A673 (cell line): ENCODE measurements at regions not wholly inside any gene's neighbourhood (a gene's known extent, or its start where the extent isn't known, plus 50 kb on each side); places are given as distances from the start of the nearest gene placed in this dataset.

Experiments
- BruUV-seq: library from RNA; stranded (reverse); fragments of 400-500 nt; replicated peaks from 2 replicates; lab custom pipeline; 2021; lab: Mats Ljungman, UMichigan
- CTCF ChIA-PET: fragments of 300-600 bp; sonication (Branson Sonifier 250); formaldehyde crosslinking; loops from one replicate; lab custom pipeline; 2022; ENCODE audit warnings: antibody characterized with exemption; lab: Charles Lee
- POLR2A ChIA-PET: fragments of 300-600 bp; sonication (Branson Sonifier 250); formaldehyde crosslinking; loops from one replicate; lab custom pipeline; 2022; ENCODE audit warnings: antibody characterized with exemption; ENCODE audit not compliant: low non-redundant PET; lab: Charles Lee
- DNase-seq: peaks from one replicate; pipeline ENCODE4 v3.0.0-alpha.2; 2015; ENCODE audit warnings: low spot score
- H3K27ac ChIP-seq: fragments of 200-600 bp; sonication (generic); 2 replicates; pipeline ENCODE4 v1.5.1; 2016; ENCODE audit warnings: mixed run types, low read depth, mild to moderate bottlenecking, mixed read lengths, antibody characterized with exemption, low read length; ENCODE audit not compliant: poor library complexity, severe bottlenecking
- H3K27me3 ChIP-seq: fragments of 200-600 bp; sonication (generic); replicated peaks from 2 replicates; pipeline ENCODE4 v1.6.1; 2017; ENCODE audit warnings: mixed run types, low read depth, mild to moderate bottlenecking, mixed read lengths, antibody characterized with exemption, low read length; ENCODE audit not compliant: insufficient read depth, poor library complexity
- H3K36me3 ChIP-seq: fragments of 200-600 bp; sonication (generic); 2 replicates; pipeline ENCODE4 v1.6.1; 2016; ENCODE audit warnings: mixed run types, mild to moderate bottlenecking, mixed read lengths, antibody characterized with exemption, low read length; ENCODE audit not compliant: insufficient read depth, poor library complexity, severe bottlenecking
- H3K4me1 ChIP-seq: fragments of 200-600 bp; sonication (generic); 2 replicates; pipeline ENCODE4 v1.6.1; 2017; ENCODE audit warnings: mixed run types, mild to moderate bottlenecking, mixed read lengths, antibody characterized with exemption, low read length; ENCODE audit not compliant: insufficient read depth, poor library complexity, severe bottlenecking
- H3K4me3 ChIP-seq: fragments of 200-600 bp; sonication (generic); 2 replicates; pipeline ENCODE4 v1.5.1; 2016; ENCODE audit warnings: low read depth, mixed run types, mild to moderate bottlenecking, mixed read lengths, low read length; ENCODE audit not compliant: poor library complexity, severe bottlenecking
- H3K9me3 ChIP-seq: fragments of 200-600 bp; sonication (generic); 2 replicates; pipeline ENCODE4 v1.6.1; 2016; ENCODE audit warnings: mixed run types, low read depth, mild to moderate bottlenecking, mixed read lengths, antibody characterized with exemption, low read length; ENCODE audit not compliant: poor library complexity, severe bottlenecking
- EZH2 ChIP-seq: fragments of 200-600 bp; sonication (generic); IDR thresholded peaks from 2 replicates; pipeline ENCODE4 v1.6.1; 2017; ENCODE audit warnings: borderline replicate concordance, low read depth, mild to moderate bottlenecking, mixed read lengths, antibody characterized with exemption, low read length; ENCODE audit not compliant: poor library complexity, severe bottlenecking
- intact Hi-C: fragments of 100-400 bp; cut with micrococcal nuclease; formaldehyde crosslinking; loops from one replicate; pipeline ENCODE4 v1.10.0; 2022; ENCODE audit not compliant: unreplicated experiment
- TF ChIP-seq, protein P1 (sequence below): fragments of 300-800, 200-600 bp; sonication (generic); conservative IDR thresholded peaks from 2 replicates; pipeline ENCODE4 v1.5.1; 2017; ENCODE audit warnings: low read depth, mild to moderate bottlenecking, antibody characterized with exemption, low read length, moderate library complexity, mixed read lengths

DNA sequence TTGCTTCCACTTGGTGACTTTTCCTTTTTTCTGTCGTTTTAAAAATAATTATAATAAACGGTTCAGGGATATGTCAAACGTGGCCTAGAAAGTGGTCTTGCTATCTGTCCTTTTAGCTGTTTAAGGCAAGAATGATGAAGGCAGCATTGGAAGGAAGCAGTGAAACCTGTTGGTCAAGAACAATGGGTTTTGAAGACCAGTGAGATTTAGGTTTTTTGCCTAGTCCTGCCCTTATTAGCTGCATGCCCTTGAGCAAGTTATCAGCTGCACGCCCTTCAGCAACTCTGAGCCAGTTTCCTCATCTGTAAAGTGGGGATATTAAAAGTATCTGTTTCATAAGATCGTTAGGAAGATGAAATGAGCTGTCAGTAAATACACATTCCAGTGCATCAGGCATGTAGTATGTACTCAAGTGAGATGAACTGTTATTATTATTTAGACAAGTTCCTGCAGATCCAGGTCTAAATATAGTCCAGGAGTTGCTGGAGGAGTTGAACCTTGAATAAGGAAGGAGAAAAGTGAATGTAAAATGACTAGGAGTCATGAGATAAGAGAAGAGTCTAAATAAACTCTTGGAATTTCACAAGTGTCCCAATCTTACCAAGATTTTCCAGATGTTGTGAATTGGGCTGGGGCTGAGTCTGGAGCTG, 90.8 kb upstream of the HSD17B12 start:
- no peaks in the 10 kb centered on the region for H3K36me3 ChIP-seq
- no peak overlapping the region for H3K27ac ChIP-seq
- TF ChIP-seq, protein P1, sequence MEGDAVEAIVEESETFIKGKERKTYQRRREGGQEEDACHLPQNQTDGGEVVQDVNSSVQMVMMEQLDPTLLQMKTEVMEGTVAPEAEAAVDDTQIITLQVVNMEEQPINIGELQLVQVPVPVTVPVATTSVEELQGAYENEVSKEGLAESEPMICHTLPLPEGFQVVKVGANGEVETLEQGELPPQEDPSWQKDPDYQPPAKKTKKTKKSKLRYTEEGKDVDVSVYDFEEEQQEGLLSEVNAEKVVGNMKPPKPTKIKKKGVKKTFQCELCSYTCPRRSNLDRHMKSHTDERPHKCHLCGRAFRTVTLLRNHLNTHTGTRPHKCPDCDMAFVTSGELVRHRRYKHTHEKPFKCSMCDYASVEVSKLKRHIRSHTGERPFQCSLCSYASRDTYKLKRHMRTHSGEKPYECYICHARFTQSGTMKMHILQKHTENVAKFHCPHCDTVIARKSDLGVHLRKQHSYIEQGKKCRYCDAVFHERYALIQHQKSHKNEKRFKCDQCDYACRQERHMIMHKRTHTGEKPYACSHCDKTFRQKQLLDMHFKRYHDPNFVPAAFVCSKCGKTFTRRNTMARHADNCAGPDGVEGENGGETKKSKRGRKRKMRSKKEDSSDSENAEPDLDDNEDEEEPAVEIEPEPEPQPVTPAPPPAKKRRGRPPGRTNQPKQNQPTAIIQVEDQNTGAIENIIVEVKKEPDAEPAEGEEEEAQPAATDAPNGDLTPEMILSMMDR: no peak
- no peak for TF ChIP-seq EZH2
- no peaks in the 10 kb centered on the region for H3K4me1 ChIP-seq
- ChIA-PET CTCF (no interaction called here), POLR2A (no interaction called here)
- peaks cover 81% of the 10 kb centered on the region for H3K27me3 ChIP-seq
- no peak overlapping the region for H3K4me3 ChIP-seq
- no TSS peak for BruUV-seq
- intact Hi-C loops: no loop called here
- DNase-seq: no peak
- H3K9me3 ChIP-seq: no peaks in the 10 kb centered on the region

DNA sequence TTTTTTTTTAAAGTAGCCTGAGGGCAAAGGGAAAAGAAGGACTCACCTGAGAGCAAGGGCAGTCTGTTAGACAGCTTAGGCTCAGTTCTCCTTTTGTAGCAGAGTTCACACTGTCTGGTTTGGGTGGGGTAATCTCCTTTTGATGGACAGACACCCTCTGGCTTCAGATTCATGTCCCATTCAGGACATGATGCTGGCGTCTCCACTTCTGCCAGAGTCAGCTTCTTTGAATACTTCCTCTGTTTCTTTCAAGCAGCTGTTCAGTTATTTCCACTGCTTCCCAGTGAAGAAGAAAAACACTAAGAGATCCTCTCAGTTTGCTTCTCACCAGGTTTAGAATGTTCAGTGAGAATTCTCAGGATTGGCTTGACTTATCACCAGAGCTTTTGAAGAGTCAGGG, 79.0 kb upstream of the HSD17B12 start:
- no peak for TF ChIP-seq EZH2
- TF ChIP-seq, protein P1: no peak
- H3K36me3 ChIP-seq: no peaks in the 10 kb centered on the region
- no peaks in the 10 kb centered on the region for H3K9me3 ChIP-seq
- ChIA-PET POLR2A (no interaction called here), CTCF (no interaction called here)
- H3K4me3 ChIP-seq: no peak overlapping the region
- H3K27me3 ChIP-seq: peaks cover 96% of the 10 kb centered on the region
- no TSS peak for BruUV-seq
- no peak for DNase-seq
- intact Hi-C loops: no loop called here
- no peaks in the 10 kb centered on the region for H3K4me1 ChIP-seq
- no peak overlapping the region for H3K27ac ChIP-seq

DNA sequence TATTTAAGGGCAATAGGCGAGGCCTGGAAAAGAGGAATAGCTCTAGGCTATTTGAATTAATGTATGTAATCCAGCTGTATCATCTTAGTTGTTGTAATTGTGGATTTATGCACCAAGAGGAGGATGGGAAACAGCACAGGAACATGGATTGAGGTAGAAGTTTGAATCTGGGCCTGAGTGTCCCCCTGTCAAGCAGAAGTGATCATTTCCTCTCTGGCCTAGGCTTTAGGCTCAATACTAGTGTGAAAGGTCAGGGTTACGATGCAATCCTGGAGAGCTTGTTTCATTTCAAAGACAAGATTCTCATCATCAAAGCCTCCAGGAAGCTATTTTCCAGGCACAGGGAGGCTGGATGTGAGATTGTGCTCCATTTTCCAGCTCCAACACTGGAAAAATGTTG, 77.9 kb upstream of the HSD17B12 start:
- DNase-seq: no peak
- intact Hi-C loops: no loop called here
- TF ChIP-seq EZH2: no peak
- TF ChIP-seq, protein P1: no peak
- CTCF ChIA-PET: no interaction called here
- no peak overlapping the region for H3K4me3 ChIP-seq
- no peak overlapping the region for H3K27ac ChIP-seq
- H3K27me3 ChIP-seq: peaks cover 96% of the 10 kb centered on the region
- POLR2A ChIA-PET: no interaction called here
- BruUV-seq: no TSS peak
- H3K36me3 ChIP-seq: no peaks in the 10 kb centered on the region
- H3K9me3 ChIP-seq: no peaks in the 10 kb centered on the region
- H3K4me1 ChIP-seq: no peaks in the 10 kb centered on the region
